GM19468 (cell line): ENCODE measurements at regions not wholly inside any gene's neighbourhood (a gene's known extent, or its start where the extent isn't known, plus 50 kb on each side); places are given as distances from the start of the nearest gene placed in this dataset.

Source experiments
- ATAC-seq: cut with Tn5 transposase; IDR thresholded peaks from one replicate; pipeline ENCODE4 v1.9.1; 2021; ENCODE audit warnings: mild to moderate bottlenecking, moderate library complexity, moderate number of reproducible peaks; ENCODE audit not compliant: unreplicated experiment; ENCODE audit errors: extremely low read depth

GRCh38 chr18:27656167-27656778, 471.2 kb upstream of the CHST9 start:
- ATAC-seq: no peak

- no peak for ATAC-seq
Observed at GRCh38 chr18:27653247-27653646, 468.1 kb upstream of the CHST9 start.

- peak; percentile 56 for ATAC-seq
Observed at GRCh38 chr18:27652480-27653121, 467.5 kb upstream of the CHST9 start.

- ATAC-seq: no peak
Observed at GRCh38 chr18:27649621-27650020, 464.5 kb upstream of the CHST9 start.

- no peak for ATAC-seq
Observed at GRCh38 chr18:27645929-27646328, 460.8 kb upstream of the CHST9 start.

GRCh38 chr18:27636576-27637085, 451.5 kb upstream of the CHST9 start:
- no peak for ATAC-seq

- no peak for ATAC-seq
Observed at GRCh38 chr18:27632706-27633105, 447.6 kb upstream of the CHST9 start.

GRCh38 chr18:27627927-27628326, 442.8 kb upstream of the CHST9 start:
- ATAC-seq: no peak

GRCh38 chr18:27621236-27621890, 436.3 kb upstream of the CHST9 start:
- ATAC-seq: no peak

GRCh38 chr18:27619906-27620305, 434.8 kb upstream of the CHST9 start:
- ATAC-seq: no peak

- ATAC-seq: no peak
Observed at GRCh38 chr18:27619090-27619772, 434.1 kb upstream of the CHST9 start.

- ATAC-seq: no peak
Observed at GRCh38 chr18:27616324-27616723, 431.2 kb upstream of the CHST9 start.

- ATAC-seq: no peak
Observed at GRCh38 chr18:27614951-27615844, 430.1 kb upstream of the CHST9 start.

GRCh38 chr18:27609221-27609620, 424.1 kb upstream of the CHST9 start:
- ATAC-seq: no peak

GRCh38 chr18:27608742-27609141, 423.6 kb upstream of the CHST9 start:
- no peak for ATAC-seq

GRCh38 chr18:27608174-27608573, 423.1 kb upstream of the CHST9 start:
- ATAC-seq: no peak

GRCh38 chr18:27606741-27607140, 421.6 kb upstream of the CHST9 start:
- no peak for ATAC-seq

- no peak for ATAC-seq
Observed at GRCh38 chr18:27605107-27605834, 420.2 kb upstream of the CHST9 start.

GRCh38 chr18:27604583-27604982, 419.5 kb upstream of the CHST9 start:
- ATAC-seq: no peak
